ENCODE measurements at regions not wholly inside any gene's neighbourhood (a gene's known extent, or its start where the extent isn't known, plus 50 kb on each side); places are given as distances from the start of the nearest gene placed in this dataset.
"Not testable (repeated sequence)": the region's sequence is repeated elsewhere in the genome, so short reads cannot be mapped to it uniquely, and the experiment has no call there.

GRCh38 chr6:112401083-112401482 is 54.0 kb downstream of the RFPL4B start:
- no peak for DNase-seq (ENCODE audit: low read depth in 2 of 3, low spot score in 1 of 3)

DNA sequence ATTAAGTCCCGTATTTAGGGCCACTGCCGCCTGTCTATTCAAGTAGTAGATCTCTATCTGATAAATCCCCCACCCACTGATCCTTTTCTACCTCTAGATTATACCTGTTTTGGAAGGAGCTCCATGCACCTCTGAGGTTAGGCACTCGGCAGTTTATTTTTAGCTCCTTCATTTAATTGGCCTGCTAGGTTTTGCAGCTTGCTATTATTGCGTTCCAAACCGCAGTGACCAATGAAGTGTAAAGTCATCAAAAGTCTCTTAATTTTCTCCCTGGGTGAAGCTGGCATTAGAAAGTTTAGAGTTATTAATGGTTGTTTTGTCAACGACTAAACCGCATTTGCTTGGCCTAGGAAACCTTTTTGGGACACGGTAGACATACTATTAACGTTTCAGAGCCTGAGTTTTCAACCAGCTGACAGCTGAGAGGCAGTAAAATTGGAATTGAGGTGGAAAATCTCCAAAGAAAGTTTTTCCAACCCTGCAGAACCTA is 60.0 kb downstream of the RFPL4B start:
- no peak for DNase-seq (ENCODE audit: low read depth in 2 of 3, low spot score in 1 of 3)

DNA sequence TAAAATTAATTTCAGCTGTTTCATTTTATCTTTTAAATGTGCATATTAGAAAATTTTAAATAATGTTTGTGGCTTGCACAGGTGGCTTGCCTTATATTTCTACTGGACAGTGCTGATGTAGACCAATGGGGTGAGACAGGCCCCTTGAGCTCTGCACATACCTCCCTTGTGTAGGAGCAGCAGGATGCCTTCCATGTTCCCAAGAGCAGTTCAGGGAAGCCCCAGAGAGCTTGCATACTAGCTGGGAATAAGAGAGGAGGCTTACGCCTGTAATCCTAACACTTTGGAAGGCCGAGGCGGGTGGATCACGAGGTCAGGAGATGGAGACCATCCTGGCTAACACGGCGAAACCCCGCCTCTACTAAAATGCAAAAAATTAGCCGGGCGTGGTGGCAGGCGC is 61.4 kb downstream of the RFPL4B start:
- no peak for DNase-seq (ENCODE audit: low read depth in 2 of 3, low spot score in 1 of 3)

DNA sequence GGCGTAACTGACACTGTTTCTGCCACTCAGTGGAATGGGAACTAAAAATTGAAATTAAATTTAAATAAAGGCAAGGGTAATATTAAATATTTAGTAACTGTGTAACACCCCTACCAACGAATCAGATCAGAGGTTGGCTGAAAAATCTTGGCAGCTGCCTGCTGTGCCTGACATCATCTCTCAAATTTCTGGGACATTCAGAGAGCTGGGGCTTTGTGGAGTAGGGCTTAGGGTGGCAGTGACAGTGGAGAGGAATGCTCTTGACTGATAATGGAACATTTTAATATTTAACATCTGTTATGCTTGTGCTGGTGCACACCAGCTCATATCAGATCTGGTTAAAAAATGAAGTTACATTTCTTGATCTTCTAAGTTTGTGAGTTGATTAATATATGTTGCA is 62.2 kb downstream of the RFPL4B start:
- no peak for DNase-seq (ENCODE audit: low read depth in 2 of 3, low spot score in 1 of 3)

GRCh38 chr6:112413780-112414179 is 66.7 kb downstream of the RFPL4B start:
- no peak for DNase-seq (ENCODE audit: low read depth in 2 of 3, low spot score in 1 of 3)

DNA sequence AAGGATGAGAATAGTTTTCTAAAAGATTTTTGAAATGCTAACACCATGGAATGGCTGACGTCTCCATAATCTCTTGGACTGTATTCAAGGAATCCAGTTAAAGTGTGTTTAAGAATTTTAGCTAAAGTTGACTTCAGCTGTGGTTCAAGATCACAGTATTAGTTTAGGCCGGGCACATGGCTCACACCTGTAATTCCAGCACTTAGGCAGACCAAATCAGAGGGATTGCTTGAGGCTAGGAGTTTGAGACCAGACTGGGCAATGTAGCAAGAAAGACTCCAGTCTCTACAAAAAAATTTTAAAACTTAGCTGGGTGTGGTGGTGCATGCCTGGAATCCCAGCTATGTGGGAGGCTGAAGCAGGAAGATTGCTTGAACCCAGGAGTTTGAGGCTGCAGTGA is 68.2 kb downstream of the RFPL4B start:
- no peak for DNase-seq (ENCODE audit: low read depth in 2 of 3, low spot score in 1 of 3)

DNA sequence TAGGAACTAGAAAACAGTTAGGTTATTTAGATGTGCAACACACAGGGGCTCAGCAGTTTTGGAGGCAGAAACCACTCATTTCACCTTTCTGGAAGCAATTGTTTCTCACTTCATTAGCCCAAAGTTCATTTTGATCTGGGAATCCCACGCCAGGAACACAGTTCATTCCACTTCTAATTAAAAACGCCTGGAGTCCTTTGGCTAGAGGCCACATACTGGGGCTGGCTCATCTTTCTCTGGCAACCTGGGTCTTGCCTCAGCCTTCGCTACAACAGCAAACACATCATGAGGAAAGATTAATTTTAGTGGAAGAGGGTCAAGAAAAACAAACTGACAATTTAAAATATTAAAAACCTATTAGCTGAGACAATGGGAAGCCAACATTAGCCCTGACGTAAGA is 69.7 kb downstream of the RFPL4B start:
- no peak for DNase-seq (ENCODE audit: low read depth in 2 of 3, low spot score in 1 of 3)

- DNase-seq (ENCODE audit: low read depth in 2 of 3, low spot score in 1 of 3): not testable (repeated sequence)
Observed at GRCh38 chr6:112427011-112427410, 79.9 kb downstream of the RFPL4B start.

DNA sequence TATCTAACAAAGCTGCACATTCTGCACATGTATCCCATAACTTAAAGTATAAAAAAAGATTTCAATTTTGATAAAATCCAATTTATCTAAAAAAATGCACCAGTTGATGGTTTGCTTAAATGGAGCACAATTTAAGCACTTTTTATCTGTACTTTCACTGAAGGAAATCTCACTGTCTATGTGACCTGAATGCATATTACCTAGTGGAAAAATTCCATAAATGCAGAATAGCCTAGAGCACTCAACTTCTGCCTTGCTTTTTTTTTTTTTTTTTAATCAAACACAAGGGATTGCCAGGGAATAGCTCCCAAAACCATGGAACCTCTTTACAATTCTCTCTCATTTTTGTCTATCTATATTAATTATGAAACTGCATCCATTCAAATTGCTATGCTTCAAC is 80.4 kb downstream of the RFPL4B start:
- DNase-seq (ENCODE audit: low read depth in 2 of 3, low spot score in 1 of 3): no peak

DNA sequence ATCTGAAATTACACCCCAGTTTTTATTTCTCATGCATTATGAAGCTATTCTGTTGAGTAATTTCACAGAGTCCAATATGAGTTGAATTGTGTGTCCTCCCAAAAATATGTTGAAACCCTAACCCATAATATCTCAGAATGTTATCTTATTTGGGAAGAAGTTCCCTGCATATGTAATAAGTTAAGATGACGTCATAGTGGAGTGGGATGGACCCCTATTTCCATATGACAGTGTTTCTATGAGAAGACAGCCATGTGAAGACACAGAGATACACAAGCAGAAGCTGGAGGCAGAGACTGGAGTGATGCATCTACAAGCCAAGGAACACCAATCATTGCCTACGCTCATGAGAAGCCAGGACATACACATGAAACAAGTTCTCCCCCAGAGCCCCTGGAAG is 81.3 kb downstream of the RFPL4B start:
- DNase-seq (ENCODE audit: low read depth in 2 of 3, low spot score in 1 of 3): no peak

- DNase-seq (ENCODE audit: low read depth in 2 of 3, low spot score in 1 of 3): no peak
Observed at GRCh38 chr6:112429226-112429625, 82.1 kb downstream of the RFPL4B start.

DNA sequence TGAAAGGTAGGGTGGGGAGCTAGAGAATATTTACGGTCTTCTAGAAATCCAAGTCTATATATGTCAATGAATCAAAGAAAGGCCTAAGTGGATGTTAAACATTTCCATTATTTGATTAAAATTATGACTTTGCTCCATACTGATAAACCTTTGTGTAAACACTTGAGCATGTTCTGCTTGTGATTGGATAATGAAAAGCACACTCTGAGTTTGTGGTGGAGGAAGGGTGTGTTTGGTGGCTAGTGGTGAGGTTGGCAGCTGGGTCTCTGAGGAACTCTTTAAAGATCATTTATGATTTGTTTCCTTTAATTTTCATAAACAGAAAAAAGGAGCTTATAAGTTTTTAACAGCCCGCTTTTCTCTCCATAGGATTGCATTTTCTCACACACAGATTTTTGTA is 84.7 kb downstream of the RFPL4B start:
- no peak for DNase-seq (ENCODE audit: low read depth in 2 of 3, low spot score in 1 of 3)

DNA sequence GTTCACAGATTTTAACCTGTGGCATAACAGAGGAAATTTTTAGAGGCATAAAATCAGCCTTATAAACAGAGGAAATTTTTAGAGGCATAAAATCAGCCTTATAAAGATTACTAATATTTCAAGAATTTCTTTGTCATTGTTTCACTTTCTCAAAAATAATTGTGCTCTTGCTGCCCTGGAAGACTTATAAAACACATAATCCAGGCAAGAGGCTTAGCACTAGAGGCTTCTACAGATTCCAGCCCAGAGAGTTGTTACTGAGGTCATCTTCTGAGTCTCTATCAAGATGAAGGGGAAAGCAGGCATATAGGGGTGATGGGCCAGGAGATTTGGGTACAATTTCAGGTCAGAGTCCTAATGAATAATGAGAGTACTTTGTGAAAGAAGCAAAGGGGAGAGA is 85.7 kb downstream of the RFPL4B start:
- no peak for DNase-seq (ENCODE audit: low read depth in 2 of 3, low spot score in 1 of 3)

GRCh38 chr6:112433457-112433856 is 86.3 kb downstream of the RFPL4B start:
- DNase-seq (ENCODE audit: low read depth in 2 of 3, low spot score in 1 of 3): no peak

GRCh38 chr6:112434896-112435435 is 87.8 kb downstream of the RFPL4B start:
- DNase-seq (ENCODE audit: low read depth in 2 of 3, low spot score in 1 of 3): no peak

GRCh38 chr6:112437058-112437457 is 89.9 kb downstream of the RFPL4B start:
- DNase-seq (ENCODE audit: low read depth in 2 of 3, low spot score in 1 of 3): no peak

GRCh38 chr6:112439010-112439409 is 91.9 kb downstream of the RFPL4B start:
- no peak for DNase-seq (ENCODE audit: low read depth in 2 of 3, low spot score in 1 of 3)

DNA sequence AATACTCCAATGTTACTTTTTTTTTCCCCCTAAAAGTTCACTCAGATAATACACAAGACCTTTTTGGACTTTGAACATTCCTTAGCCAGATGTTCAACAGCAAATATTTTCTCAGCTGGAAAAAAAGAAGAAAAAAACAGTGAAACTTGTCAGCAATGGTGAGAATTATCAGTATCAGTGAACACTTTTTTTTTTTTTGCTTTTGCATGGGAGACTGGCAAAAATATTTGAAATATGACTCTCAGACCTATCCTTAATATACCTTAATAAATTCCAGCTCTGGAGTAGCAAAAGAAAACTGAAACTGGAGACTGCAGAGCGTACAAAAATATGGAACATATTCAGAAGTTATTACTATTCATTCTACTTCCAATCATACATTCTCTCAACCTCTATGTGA is 92.3 kb downstream of the RFPL4B start:
- DNase-seq (ENCODE audit: low read depth in 2 of 3, low spot score in 1 of 3): no peak

DNA sequence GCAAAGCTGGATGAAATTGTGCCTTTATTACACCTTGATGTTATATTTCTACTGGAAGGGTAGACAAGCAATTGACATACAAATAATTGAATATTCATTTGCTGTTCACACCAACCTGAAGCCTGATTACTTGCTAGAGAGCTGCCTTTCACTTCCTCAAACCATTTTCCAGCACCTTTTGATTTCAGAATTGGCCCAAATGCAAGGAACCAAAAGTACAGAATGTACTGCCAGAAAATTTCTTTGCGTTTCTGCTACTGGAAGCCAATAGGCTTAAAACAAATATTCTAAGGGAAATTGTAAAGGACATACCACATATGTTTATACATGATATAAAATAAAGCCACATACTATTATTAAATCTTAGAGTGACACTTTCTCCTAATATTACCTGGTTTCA is 94.5 kb downstream of the RFPL4B start:
- no peak for DNase-seq (ENCODE audit: low read depth in 2 of 3, low spot score in 1 of 3)

GRCh38 chr6:112443179-112444065 is 96.3 kb downstream of the RFPL4B start:
- no peak for DNase-seq (ENCODE audit: low read depth in 2 of 3, low spot score in 1 of 3)

- not testable (repeated sequence) for DNase-seq (ENCODE audit: low read depth in 2 of 3, low spot score in 1 of 3)
Observed at GRCh38 chr6:112448786-112449185, 101.7 kb downstream of the RFPL4B start.

- DNase-seq (ENCODE audit: low read depth in 2 of 3, low spot score in 1 of 3): no peak
Observed at GRCh38 chr6:112450663-112451062, 103.5 kb downstream of the RFPL4B start.

- DNase-seq (ENCODE audit: low read depth in 2 of 3, low spot score in 1 of 3): no peak
Observed at GRCh38 chr6:112457886-112458285, 110.8 kb downstream of the RFPL4B start.
